ENCODE measurements at regions not wholly inside any gene's neighbourhood (a gene's known extent, or its start where the extent isn't known, plus 50 kb on each side); places are given as distances from the start of the nearest gene placed in this dataset.

- DNase-seq (ENCODE audit: low spot score) (no peak), FAIRE-seq (no peak), ATAC-seq (no peak)
- in situ Hi-C loops (cut with HindIII; ENCODE audit: extremely low pct_ligation_motif_present, low pct_unique_long_range_greater_than_20kb) (no loop called here), intact Hi-C loops (cut with micrococcal nuclease; ENCODE audit: unreplicated experiment) (no loop called here)
- Histone ChIP-seq H4K20me1 (ENCODE audit: insufficient read depth, low read length) (no peaks in the 10 kb centered on the region), H3K27me3 (ENCODE audit: control insufficient read depth in 1 of 2, insufficient read depth in 2 of 2, low read length in 2 of 2) (peaks cover 1 to 17% of the 10 kb centered on the region in 2 experiments; a peak in 4 of 5 replicates), H3K4me3 (replicated peaks in 1 of 3; ENCODE audit: insufficient read depth in 1 of 3, low read depth in 2 of 3, low read length in 3 of 3) (no peak overlapping the region), H3K9ac (ENCODE audit: insufficient read depth, low read depth, low read length) (no peak overlapping the region), H3K9me3 (ENCODE audit: low read length) (no peaks in the 10 kb centered on the region), H2AFZ (ENCODE audit: low read length) (no peak overlapping the region), H3K4me2 (ENCODE audit: low read depth, low read length) (no peak overlapping the region), H3K36me3 (replicated peaks in 1 of 2; ENCODE audit: control insufficient read depth in 1 of 2, insufficient read depth in 2 of 2, low read length in 2 of 2) (no peaks in the 10 kb centered on the region), H3K4me1 (ENCODE audit: insufficient read depth, low read length) (no peaks in the 10 kb centered on the region), H3K79me2 (ENCODE audit: insufficient read depth, low read length) (no peaks in the 10 kb centered on the region), H3K27ac (ENCODE audit: extremely low read length, insufficient read depth, low read length) (no peak overlapping the region)
- no TSS peak for BruUV-seq (replicated peaks)
- TF ChIP-seq MLX (CRISPR knock-in tag; IDR thresholded peaks at IDR 0.05) (no peak), PREB (CRISPR knock-in tag; IDR thresholded peaks at IDR 0.05) (no peak), BRCA1 (CRISPR knock-in tag; IDR thresholded peaks at IDR 0.05) (no peak), RFXAP (CRISPR knock-in tag; IDR thresholded peaks at IDR 0.05; ENCODE audit: borderline replicate concordance) (no peak), IKZF4 (CRISPR knock-in tag; IDR thresholded peaks at IDR 0.05; ENCODE audit: borderline replicate concordance, low read depth, not compliant biosample characterization) (no peak), SRY (CRISPR knock-in tag; IDR thresholded peaks at IDR 0.05) (no peak)
- WGBS (ENCODE audit: low lambda C conversion rate), result 28% methylated on average over 7 of the region's 7 CpGs
- ChIA-PET CTCF (ENCODE audit: low intra/inter-chr PET ratio, low total read pairs) (no interaction called here), POLR2A (no interaction called here)
These were observed 579.0 kb downstream of the TBC1D22A start for GRCh38 chr22:47341464-47341863.

GRCh38 chr22:47340851-47341436 lies 578.5 kb downstream of the TBC1D22A start:
- no peak overlapping the region for H3K9ac ChIP-seq (ENCODE audit: insufficient read depth, low read depth, low read length)
- no peak overlapping the region for H2AFZ ChIP-seq (ENCODE audit: low read length)
- no TSS peak for BruUV-seq (replicated peaks)
- H3K9me3 ChIP-seq (ENCODE audit: low read length), result no peaks in the 10 kb centered on the region
- no peaks in the 10 kb centered on the region for H3K36me3 ChIP-seq (replicated peaks in 1 of 2; ENCODE audit: control insufficient read depth in 1 of 2, insufficient read depth in 2 of 2, low read length in 2 of 2)
- H3K4me2 ChIP-seq (ENCODE audit: low read depth, low read length), result no peak overlapping the region
- H3K79me2 ChIP-seq (ENCODE audit: insufficient read depth, low read length), result no peaks in the 10 kb centered on the region
- no peak overlapping the region for H3K27ac ChIP-seq (ENCODE audit: extremely low read length, insufficient read depth, low read length)
- no peak overlapping the region for H3K4me3 ChIP-seq (replicated peaks in 1 of 3; ENCODE audit: insufficient read depth in 1 of 3, low read depth in 2 of 3, low read length in 3 of 3)
- ChIA-PET CTCF (ENCODE audit: low intra/inter-chr PET ratio, low total read pairs) (no interaction called here), POLR2A (no interaction called here)
- ATAC-seq (no peak), FAIRE-seq (no peak), DNase-seq (ENCODE audit: low spot score) (no peak)
- H3K27me3 ChIP-seq (ENCODE audit: control insufficient read depth in 1 of 2, insufficient read depth in 2 of 2, low read length in 2 of 2), result peaks cover 1 to 17% of the 10 kb centered on the region in 2 experiments; a peak in 4 of 5 replicates
- no peaks in the 10 kb centered on the region for H4K20me1 ChIP-seq (ENCODE audit: insufficient read depth, low read length)
- WGBS (ENCODE audit: low lambda C conversion rate), result 23% methylated on average over 5 of the region's 5 CpGs
- in situ Hi-C loops (cut with HindIII; ENCODE audit: extremely low pct_ligation_motif_present, low pct_unique_long_range_greater_than_20kb) (no loop called here), intact Hi-C loops (cut with micrococcal nuclease; ENCODE audit: unreplicated experiment) (no loop called here)
- H3K4me1 ChIP-seq (ENCODE audit: insufficient read depth, low read length), result no peaks in the 10 kb centered on the region
- TF ChIP-seq ZIK1 (CRISPR knock-in tag; IDR thresholded peaks at IDR 0.05; ENCODE audit: borderline replicate concordance, low read depth) (no peak), FOXJ3 (CRISPR knock-in tag; IDR thresholded peaks at IDR 0.05; ENCODE audit: borderline replicate concordance) (no peak), CSRNP1 (CRISPR knock-in tag; IDR thresholded peaks at IDR 0.05) (no peak), TGIF2 (CRISPR knock-in tag; IDR thresholded peaks at IDR 0.05) (no peak), FOXK2 (IDR thresholded peaks at IDR 0.05) (no peak), MYC (CRISPR knock-in tag; IDR thresholded peaks at IDR 0.05; ENCODE audit: borderline replicate concordance) (no peak), ZNF749 (CRISPR knock-in tag; IDR thresholded peaks at IDR 0.05; ENCODE audit: borderline replicate concordance) (no peak), HOXA5 (CRISPR knock-in tag; IDR thresholded peaks at IDR 0.05) (no peak), ZBTB14 (CRISPR knock-in tag; IDR thresholded peaks at IDR 0.05) (no peak), CHD4 (IDR thresholded peaks at IDR 0.05; ENCODE audit: borderline replicate concordance, low read length) (no peak)

Data from HepG2 (cell line).